GM18498 (cell line): ENCODE measurements at regions not wholly inside any gene's neighbourhood (a gene's known extent, or its start where the extent isn't known, plus 50 kb on each side); places are given as distances from the start of the nearest gene placed in this dataset.
A peak's percentile ranks its signal among the peaks of the same experiment; 100 is the strongest.

Experiments used
- ATAC-seq: cut with Tn5 transposase; IDR thresholded peaks from one replicate; pipeline ENCODE4 v1.9.1; 2021; ENCODE audit warnings: mild to moderate bottlenecking, moderate library complexity; ENCODE audit not compliant: unreplicated experiment

- no peak for ATAC-seq
Observed at GRCh38 chr20:19889011-19889953, 127.9 kb upstream of the NAA20 start.

GRCh38 chr20:19890445-19891051 lies 126.6 kb upstream of the NAA20 start:
- no peak for ATAC-seq

GRCh38 chr20:19893356-19893755 lies 123.8 kb upstream of the NAA20 start:
- ATAC-seq = no peak

- no peak for ATAC-seq
Observed at GRCh38 chr20:19895761-19896160, 121.4 kb upstream of the NAA20 start.

GRCh38 chr20:19897891-19898290 lies 119.3 kb upstream of the NAA20 start:
- ATAC-seq = no peak

- no peak for ATAC-seq
Observed at GRCh38 chr20:19901226-19901625, 115.9 kb upstream of the NAA20 start.

- peak; percentile 74 for ATAC-seq
Observed at GRCh38 chr20:19903168-19903811, 113.9 kb upstream of the NAA20 start.

- no peak for ATAC-seq
Observed at GRCh38 chr20:19907326-19908056, 109.7 kb upstream of the NAA20 start.

- no peak for ATAC-seq
Observed at GRCh38 chr20:19908576-19908975, 108.6 kb upstream of the NAA20 start.

- no peak for ATAC-seq
Observed at GRCh38 chr20:19909725-19910124, 107.4 kb upstream of the NAA20 start.

GRCh38 chr20:19911810-19912382 lies 105.3 kb upstream of the NAA20 start:
- ATAC-seq = no peak

- no peak for ATAC-seq
Observed at GRCh38 chr20:19913349-19913748, 103.8 kb upstream of the NAA20 start.

- no peak for ATAC-seq
Observed at GRCh38 chr20:19913927-19914614, 103.1 kb upstream of the NAA20 start.

- no peak for ATAC-seq
Observed at GRCh38 chr20:19915111-19915798, 101.9 kb upstream of the NAA20 start.

GRCh38 chr20:19916531-19917485 lies 100.4 kb upstream of the NAA20 start:
- ATAC-seq = no peak

- ATAC-seq = no peak
Observed at GRCh38 chr20:19918965-19919329, 98.2 kb upstream of the NAA20 start.

- no peak for ATAC-seq
Observed at GRCh38 chr20:19920381-19921138, 96.6 kb upstream of the NAA20 start.

- ATAC-seq = no peak
Observed at GRCh38 chr20:19921284-19921793, 95.8 kb upstream of the NAA20 start.
